ENCODE measurements at regions not wholly inside any gene's neighbourhood (a gene's known extent, or its start where the extent isn't known, plus 50 kb on each side); places are given as distances from the start of the nearest gene placed in this dataset.

GRCh38 chr2:8016688-8017087 lies 665.2 kb upstream of the ID2 start:
- WGBS, result 97% methylated on average over 4 of the region's 4 CpGs
- no peak for DNase-seq (ENCODE audit: extremely low spot score)
- no peak overlapping the region for H3K27ac ChIP-seq (ENCODE audit: low read depth)
- no peak overlapping the region for H3K4me3 ChIP-seq (ENCODE audit: low read depth, low read length)
- no peaks in the 10 kb centered on the region for H3K36me3 ChIP-seq (ENCODE audit: insufficient read depth)
- H3K4me1 ChIP-seq (ENCODE audit: insufficient read depth), result no peaks in the 10 kb centered on the region

GRCh38 chr2:8018956-8019355 lies 662.9 kb upstream of the ID2 start:
- no peaks in the 10 kb centered on the region for H3K4me1 ChIP-seq (ENCODE audit: insufficient read depth)
- no peak overlapping the region for H3K27ac ChIP-seq (ENCODE audit: low read depth)
- WGBS, result 97% methylated on average over 8 of the region's 8 CpGs
- H3K36me3 ChIP-seq (ENCODE audit: insufficient read depth), result no peaks in the 10 kb centered on the region
- no peak for DNase-seq (ENCODE audit: extremely low spot score)
- H3K4me3 ChIP-seq (ENCODE audit: low read depth, low read length), result no peak overlapping the region

GRCh38 chr2:8019934-8020333 lies 661.9 kb upstream of the ID2 start:
- DNase-seq (ENCODE audit: extremely low spot score), result no peak
- no peak overlapping the region for H3K27ac ChIP-seq (ENCODE audit: low read depth)
- H3K4me3 ChIP-seq (ENCODE audit: low read depth, low read length), result no peak overlapping the region
- H3K36me3 ChIP-seq (ENCODE audit: insufficient read depth), result no peaks in the 10 kb centered on the region
- no peaks in the 10 kb centered on the region for H3K4me1 ChIP-seq (ENCODE audit: insufficient read depth)
- WGBS, result 91% methylated on average over 8 of the region's 8 CpGs

- Histone ChIP-seq H3K4me3 (ENCODE audit: low read depth, low read length) (no peak overlapping the region), H3K36me3 (ENCODE audit: insufficient read depth) (no peaks in the 10 kb centered on the region), H3K27ac (ENCODE audit: low read depth) (no peak overlapping the region), H3K4me1 (ENCODE audit: insufficient read depth) (no peaks in the 10 kb centered on the region)
- 73% methylated on average over 2 of the region's 2 CpGs for WGBS
- no peak for DNase-seq (ENCODE audit: extremely low spot score)
Measured at GRCh38 chr2:8021921-8022320, 659.9 kb upstream of the ID2 start.

GRCh38 chr2:8022908-8023640 lies 658.8 kb upstream of the ID2 start:
- H3K4me3 ChIP-seq (ENCODE audit: low read depth, low read length), result no peak overlapping the region
- no peaks in the 10 kb centered on the region for H3K36me3 ChIP-seq (ENCODE audit: insufficient read depth)
- WGBS, result 67% methylated on average over 9 of the region's 9 CpGs
- DNase-seq (ENCODE audit: extremely low spot score), result no peak
- no peaks in the 10 kb centered on the region for H3K4me1 ChIP-seq (ENCODE audit: insufficient read depth)
- no peak overlapping the region for H3K27ac ChIP-seq (ENCODE audit: low read depth)

- no peaks in the 10 kb centered on the region for H3K4me1 ChIP-seq (ENCODE audit: insufficient read depth)
- WGBS, result 95% methylated on average over 8 of the region's 8 CpGs
- DNase-seq (ENCODE audit: extremely low spot score), result no peak
- H3K36me3 ChIP-seq (ENCODE audit: insufficient read depth), result no peaks in the 10 kb centered on the region
- no peak overlapping the region for H3K4me3 ChIP-seq (ENCODE audit: low read depth, low read length)
- no peak overlapping the region for H3K27ac ChIP-seq (ENCODE audit: low read depth)
Measured at GRCh38 chr2:8024506-8024905, 657.4 kb upstream of the ID2 start.

GRCh38 chr2:8026381-8026780 lies 655.5 kb upstream of the ID2 start:
- H3K36me3 ChIP-seq (ENCODE audit: insufficient read depth), result no peaks in the 10 kb centered on the region
- DNase-seq (ENCODE audit: extremely low spot score), result no peak
- H3K4me3 ChIP-seq (ENCODE audit: low read depth, low read length), result no peak overlapping the region
- WGBS, result 92% methylated on average over 4 of the region's 4 CpGs
- H3K27ac ChIP-seq (ENCODE audit: low read depth), result no peak overlapping the region
- no peaks in the 10 kb centered on the region for H3K4me1 ChIP-seq (ENCODE audit: insufficient read depth)

GRCh38 chr2:8027387-8027786 lies 654.5 kb upstream of the ID2 start:
- WGBS, result 95% methylated on average over 11 of the region's 11 CpGs
- Histone ChIP-seq H3K27ac (ENCODE audit: low read depth) (no peak overlapping the region), H3K4me3 (ENCODE audit: low read depth, low read length) (no peak overlapping the region), H3K4me1 (ENCODE audit: insufficient read depth) (no peaks in the 10 kb centered on the region), H3K36me3 (ENCODE audit: insufficient read depth) (no peaks in the 10 kb centered on the region)
- no peak for DNase-seq (ENCODE audit: extremely low spot score)

GRCh38 chr2:8028036-8028435 lies 653.8 kb upstream of the ID2 start:
- Histone ChIP-seq H3K4me1 (ENCODE audit: insufficient read depth) (no peaks in the 10 kb centered on the region), H3K27ac (ENCODE audit: low read depth) (no peak overlapping the region), H3K36me3 (ENCODE audit: insufficient read depth) (no peaks in the 10 kb centered on the region), H3K4me3 (ENCODE audit: low read depth, low read length) (no peak overlapping the region)
- WGBS, result 85% methylated on average over 21 of the region's 21 CpGs
- no peak for DNase-seq (ENCODE audit: extremely low spot score)

GRCh38 chr2:8028436-8028835 lies 653.4 kb upstream of the ID2 start:
- Histone ChIP-seq H3K4me1 (ENCODE audit: insufficient read depth) (no peaks in the 10 kb centered on the region), H3K27ac (ENCODE audit: low read depth) (no peak overlapping the region), H3K36me3 (ENCODE audit: insufficient read depth) (no peaks in the 10 kb centered on the region), H3K4me3 (ENCODE audit: low read depth, low read length) (no peak overlapping the region)
- DNase-seq (ENCODE audit: extremely low spot score), result no peak
- 85% methylated on average over 8 of the region's 8 CpGs for WGBS

GRCh38 chr2:8028981-8029380 lies 652.9 kb upstream of the ID2 start:
- H3K4me1 ChIP-seq (ENCODE audit: insufficient read depth), result no peaks in the 10 kb centered on the region
- no peak for DNase-seq (ENCODE audit: extremely low spot score)
- no peak overlapping the region for H3K4me3 ChIP-seq (ENCODE audit: low read depth, low read length)
- no peaks in the 10 kb centered on the region for H3K36me3 ChIP-seq (ENCODE audit: insufficient read depth)
- H3K27ac ChIP-seq (ENCODE audit: low read depth), result no peak overlapping the region
- 88% methylated on average over 5 of the region's 5 CpGs for WGBS

- Histone ChIP-seq H3K4me1 (ENCODE audit: insufficient read depth) (no peaks in the 10 kb centered on the region), H3K4me3 (ENCODE audit: low read depth, low read length) (no peak overlapping the region), H3K36me3 (ENCODE audit: insufficient read depth) (no peaks in the 10 kb centered on the region), H3K27ac (ENCODE audit: low read depth) (no peak overlapping the region)
- 52% methylated on average over 8 of the region's 8 CpGs for WGBS
- DNase-seq (ENCODE audit: extremely low spot score), result no peak
Measured at GRCh38 chr2:8030573-8031303, 651.1 kb upstream of the ID2 start.

GRCh38 chr2:8031370-8031769 lies 650.5 kb upstream of the ID2 start:
- no peak for DNase-seq (ENCODE audit: extremely low spot score)
- Histone ChIP-seq H3K4me1 (ENCODE audit: insufficient read depth) (no peaks in the 10 kb centered on the region), H3K36me3 (ENCODE audit: insufficient read depth) (no peaks in the 10 kb centered on the region), H3K27ac (ENCODE audit: low read depth) (no peak overlapping the region), H3K4me3 (ENCODE audit: low read depth, low read length) (no peak overlapping the region)
- 80% methylated on average over 4 of the region's 4 CpGs for WGBS

GRCh38 chr2:8033546-8034096 lies 648.2 kb upstream of the ID2 start:
- 87% methylated on average over 7 of the region's 7 CpGs for WGBS
- Histone ChIP-seq H3K36me3 (ENCODE audit: insufficient read depth) (peaks cover 1% of the 10 kb centered on the region), H3K27ac (ENCODE audit: low read depth) (no peak overlapping the region), H3K4me3 (ENCODE audit: low read depth, low read length) (no peak overlapping the region), H3K4me1 (ENCODE audit: insufficient read depth) (no peaks in the 10 kb centered on the region)
- DNase-seq (ENCODE audit: extremely low spot score), result no peak
